Retinal pigment epithelial cell (primary cell): ENCODE measurements at regions not wholly inside any gene's neighbourhood (a gene's known extent, or its start where the extent isn't known, plus 50 kb on each side); places are given as distances from the start of the nearest gene placed in this dataset.

ENCODE experiments used
- DNase-seq: peaks from one replicate; pipeline ENCODE4 v3.0.0-alpha.2; 2010; ENCODE audit warnings: low read depth
- H3K4me3 ChIP-seq: 2 replicates; pipeline ENCODE4 v1.5.1; 2011; ENCODE audit warnings: mild to moderate bottlenecking, low read length, control low read depth, moderate library complexity
- TF ChIP-seq, protein P1 (sequence below): conservative IDR thresholded peaks from 2 replicates; pipeline ENCODE4 v1.5.1; 2011; ENCODE audit warnings: low read depth, low read length, control low read depth, inconsistent platforms

DNA sequence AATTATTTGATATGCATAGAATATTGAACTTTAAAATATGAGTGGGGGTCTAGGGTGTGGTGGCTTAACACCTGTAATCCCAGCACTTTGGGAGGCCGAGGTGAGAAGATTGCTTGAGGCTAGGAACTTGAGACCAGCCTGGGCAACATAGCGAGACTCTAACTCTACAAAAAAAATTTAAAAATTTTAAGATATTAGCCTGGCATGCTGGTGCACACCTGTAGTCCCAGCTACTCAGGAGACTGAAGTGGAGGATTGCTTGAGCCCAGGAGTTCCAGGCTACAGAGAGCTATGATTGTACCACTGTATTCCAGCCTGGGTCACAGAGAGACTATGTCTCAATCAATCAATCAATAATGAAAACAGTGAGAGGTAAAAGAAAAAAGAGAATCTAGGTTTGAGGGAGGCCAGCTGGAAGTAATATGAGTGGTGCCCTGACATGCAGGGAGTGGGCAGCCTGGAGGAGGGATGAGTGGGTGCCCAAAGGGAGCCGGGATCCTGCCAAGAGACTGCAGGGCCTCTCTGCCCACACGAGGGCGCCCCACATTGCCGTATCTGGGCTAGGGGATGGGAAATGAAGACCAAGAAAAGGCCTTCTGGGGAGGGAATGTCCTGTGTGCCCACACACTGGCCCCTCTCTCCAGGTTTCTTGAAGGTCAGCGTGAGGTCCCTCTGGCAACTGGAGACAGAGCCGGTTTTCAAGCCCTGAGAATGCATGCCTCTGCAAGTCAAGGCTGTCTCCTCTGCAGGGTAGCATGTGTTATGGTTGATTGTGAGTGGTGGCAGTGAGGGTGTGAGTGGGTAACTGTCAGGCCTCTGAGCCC lies 93.9 kb upstream of the PPM1J start:
- TF ChIP-seq, protein P1, sequence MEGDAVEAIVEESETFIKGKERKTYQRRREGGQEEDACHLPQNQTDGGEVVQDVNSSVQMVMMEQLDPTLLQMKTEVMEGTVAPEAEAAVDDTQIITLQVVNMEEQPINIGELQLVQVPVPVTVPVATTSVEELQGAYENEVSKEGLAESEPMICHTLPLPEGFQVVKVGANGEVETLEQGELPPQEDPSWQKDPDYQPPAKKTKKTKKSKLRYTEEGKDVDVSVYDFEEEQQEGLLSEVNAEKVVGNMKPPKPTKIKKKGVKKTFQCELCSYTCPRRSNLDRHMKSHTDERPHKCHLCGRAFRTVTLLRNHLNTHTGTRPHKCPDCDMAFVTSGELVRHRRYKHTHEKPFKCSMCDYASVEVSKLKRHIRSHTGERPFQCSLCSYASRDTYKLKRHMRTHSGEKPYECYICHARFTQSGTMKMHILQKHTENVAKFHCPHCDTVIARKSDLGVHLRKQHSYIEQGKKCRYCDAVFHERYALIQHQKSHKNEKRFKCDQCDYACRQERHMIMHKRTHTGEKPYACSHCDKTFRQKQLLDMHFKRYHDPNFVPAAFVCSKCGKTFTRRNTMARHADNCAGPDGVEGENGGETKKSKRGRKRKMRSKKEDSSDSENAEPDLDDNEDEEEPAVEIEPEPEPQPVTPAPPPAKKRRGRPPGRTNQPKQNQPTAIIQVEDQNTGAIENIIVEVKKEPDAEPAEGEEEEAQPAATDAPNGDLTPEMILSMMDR = peak; percentile 97
- DNase-seq = no peak
- no peak overlapping the region for H3K4me3 ChIP-seq

DNA sequence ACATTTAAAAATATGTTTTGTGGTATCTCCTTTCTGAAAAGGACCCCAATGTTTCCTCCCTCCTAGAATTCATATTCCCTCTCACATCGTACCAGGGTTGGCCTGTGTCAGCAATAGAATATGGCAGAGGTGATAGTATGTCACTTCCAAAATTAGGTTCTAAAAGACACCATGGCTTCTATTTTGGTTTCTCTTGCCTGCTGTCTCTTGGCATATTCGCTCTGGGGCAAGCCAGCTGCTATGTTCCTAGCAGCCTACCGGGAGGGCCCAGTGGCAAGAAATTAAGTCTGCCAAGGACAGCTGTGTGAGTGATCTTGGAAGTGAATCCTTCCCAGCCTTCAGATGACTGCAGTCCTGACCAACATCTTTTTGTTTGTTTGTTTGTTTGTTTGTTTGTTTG lies 92.9 kb upstream of the PPM1J start:
- TF ChIP-seq, protein P1 = no peak
- no peak overlapping the region for H3K4me3 ChIP-seq
- DNase-seq = no peak

DNA sequence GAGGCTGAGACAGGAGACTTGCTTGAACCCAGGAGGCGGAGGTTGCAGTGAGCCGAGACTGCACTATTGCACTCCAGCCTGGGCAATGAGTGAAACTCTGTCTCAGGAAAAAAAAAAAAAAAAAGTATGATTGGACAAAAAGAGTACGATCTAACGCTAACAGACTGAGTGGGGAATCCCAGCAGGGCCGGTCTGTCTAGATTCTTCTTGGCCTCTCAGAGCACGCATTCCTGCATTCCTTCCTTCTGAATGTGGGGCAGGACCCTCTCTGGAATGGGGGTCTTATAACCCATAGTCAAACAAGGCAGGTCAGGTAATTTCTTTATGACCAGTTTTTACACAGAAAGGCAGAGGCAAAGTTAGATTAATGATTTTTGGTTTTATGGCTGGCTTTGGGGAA lies 92.0 kb upstream of the PPM1J start:
- no peak for DNase-seq
- TF ChIP-seq, protein P1 = no peak
- H3K4me3 ChIP-seq = no peak overlapping the region

DNA sequence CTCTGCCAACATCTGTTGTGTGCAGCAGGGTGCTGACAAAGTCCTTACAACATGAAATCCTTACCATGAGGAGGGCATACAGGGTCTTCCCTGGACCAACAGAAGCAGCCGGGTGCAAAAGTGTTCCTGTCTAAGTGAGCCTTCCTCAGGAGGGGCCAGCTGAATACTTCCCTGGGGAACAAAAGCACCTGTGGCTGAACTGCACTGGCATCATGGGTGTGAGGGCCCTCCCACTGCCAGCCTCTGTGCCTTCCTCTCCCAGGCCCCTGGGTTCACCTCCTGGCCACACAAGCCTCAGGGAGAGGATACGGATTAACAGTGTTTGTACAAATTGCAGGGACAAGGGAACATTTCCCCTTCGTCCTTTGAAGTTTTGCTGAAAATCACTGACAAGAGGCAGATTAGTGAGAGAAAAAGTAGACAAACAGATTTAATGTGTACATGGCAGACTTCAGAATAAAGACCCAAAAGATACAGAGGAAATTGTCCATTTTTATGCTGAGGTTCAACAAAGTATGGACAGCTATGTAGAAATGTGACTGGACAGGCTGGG lies 91.0 kb upstream of the PPM1J start:
- no peak for DNase-seq
- H3K4me3 ChIP-seq = no peak overlapping the region
- TF ChIP-seq, protein P1 = no peak

DNA sequence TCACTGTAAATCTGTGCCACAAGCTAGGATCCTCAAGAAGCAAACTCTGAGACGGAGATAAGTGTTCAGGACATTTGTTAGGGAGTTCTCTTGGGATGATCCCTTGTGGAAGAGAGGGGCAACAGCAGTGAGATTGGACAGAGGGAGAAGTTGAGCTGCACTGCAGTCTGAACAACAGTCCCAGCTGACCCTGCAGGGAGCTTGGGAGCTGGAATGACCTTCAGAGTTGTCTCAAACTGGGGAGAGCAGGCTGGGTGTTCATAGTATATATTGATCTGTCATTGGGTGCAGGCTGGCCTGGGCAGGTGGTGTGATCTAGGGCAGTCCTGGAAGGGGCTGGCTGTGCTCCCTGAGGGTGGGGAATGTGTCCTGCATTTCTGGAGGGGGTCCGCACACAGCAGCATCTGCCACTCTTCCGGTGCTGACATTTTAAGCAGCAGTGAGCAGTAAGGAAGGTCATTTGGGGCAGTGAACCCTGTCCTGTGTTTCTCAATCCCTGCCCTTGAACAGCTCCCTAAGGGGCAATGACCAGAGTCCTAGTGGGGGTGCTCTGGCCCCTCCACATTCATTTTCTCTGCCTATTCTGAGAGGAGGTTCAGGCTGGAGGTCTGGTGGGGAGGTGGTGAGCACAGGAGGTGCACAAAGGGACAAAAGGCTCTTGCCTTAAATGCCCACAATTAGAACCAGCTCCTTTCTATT lies 90.2 kb upstream of the PPM1J start:
- TF ChIP-seq, protein P1 = no peak
- no peak overlapping the region for H3K4me3 ChIP-seq
- no peak for DNase-seq

DNA sequence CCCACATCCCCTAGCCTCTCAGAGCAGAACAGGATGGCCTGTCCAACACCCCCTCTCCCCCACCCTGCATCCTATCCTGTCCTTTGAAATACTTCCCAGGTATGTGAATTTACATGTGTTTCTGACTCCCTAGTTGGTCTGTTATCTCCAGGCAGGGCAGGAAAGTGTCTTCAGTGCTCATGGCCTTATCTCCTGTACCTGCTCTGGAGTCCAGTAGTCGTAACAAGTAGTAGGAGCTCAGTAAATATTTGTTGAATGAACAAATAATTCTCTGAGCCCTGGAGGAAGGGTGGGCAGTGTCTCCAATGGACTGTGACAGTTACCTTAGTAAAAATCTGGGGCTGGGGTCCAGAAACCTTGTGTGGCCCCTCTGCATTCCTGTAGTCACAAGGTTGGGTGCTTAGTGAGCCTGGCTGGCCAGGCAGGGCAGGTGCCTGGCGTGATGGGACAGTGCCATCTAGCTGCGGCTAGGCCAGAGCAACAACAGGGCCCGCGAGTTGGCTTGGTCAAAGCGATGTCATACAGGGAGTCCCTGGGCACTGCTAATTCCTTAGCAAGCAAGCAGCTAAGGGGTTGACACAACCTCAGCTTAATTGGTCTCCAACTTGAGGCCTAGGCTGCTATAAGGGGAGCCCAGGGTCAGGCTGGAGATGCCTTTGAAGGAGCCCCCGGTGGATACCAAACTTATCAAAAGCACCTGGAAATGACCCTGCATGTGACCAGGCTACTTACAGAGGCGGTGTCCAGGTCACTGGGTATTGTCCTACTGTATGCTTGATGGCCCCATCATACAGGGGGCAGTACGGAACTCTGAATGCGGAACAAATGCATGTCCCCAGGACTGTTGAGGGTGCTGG lies 89.0 kb upstream of the PPM1J start:
- DNase-seq = peak; percentile 38
- H3K4me3 ChIP-seq = no peak overlapping the region
- TF ChIP-seq, protein P1 = peak; percentile 98
